Dendritic cell treated with granulocyte-macrophage colony-stimulating factor and Interleukin-4, amounts not matched to agents 40 ng/mL and 50 ng/mL, for 4 days (primary cell): ENCODE measurements at regions not wholly inside any gene's neighbourhood (a gene's known extent, or its start where the extent isn't known, plus 50 kb on each side); places are given as distances from the start of the nearest gene placed in this dataset.
"Not testable (repeated sequence)": the region's sequence is repeated elsewhere in the genome, so short reads cannot be mapped to it uniquely, and the experiment has no call there.

Experiments
- H3K27ac Mint-ChIP-seq: one replicate; pipeline ENCODE4 v1.8.0; 2022; ENCODE audit warnings: mild to moderate bottlenecking, mixed read lengths
- H3K27me3 Mint-ChIP-seq: one replicate; pipeline ENCODE4 v1.8.0; 2022; ENCODE audit warnings: mild to moderate bottlenecking, mixed read lengths
- H3K36me3 Mint-ChIP-seq: one replicate; pipeline ENCODE4 v1.8.0; 2022; ENCODE audit warnings: low read depth, mixed read lengths
- H3K4me1 Mint-ChIP-seq: one replicate; pipeline ENCODE4 v1.8.0; 2022; ENCODE audit warnings: low read depth, mixed read lengths
- H3K4me3 Mint-ChIP-seq: one replicate; pipeline ENCODE4 v1.8.0; 2022; ENCODE audit warnings: mild to moderate bottlenecking, moderate library complexity, mixed read lengths
- H3K9me3 Mint-ChIP-seq: one replicate; pipeline ENCODE4 v1.8.0; 2022; ENCODE audit warnings: mixed read lengths
- intact Hi-C: fragments of 100-400 bp; cut with micrococcal nuclease; formaldehyde crosslinking; loops from one replicate; pipeline ENCODE4 v1.15.0; 2022

GRCh38 chr11:98059488-98059887, 961.3 kb upstream of the CNTN5 start:
- no peak overlapping the region for H3K4me3 Mint-ChIP-seq
- no peaks in the 10 kb centered on the region for H3K4me1 Mint-ChIP-seq
- intact Hi-C loops, result no loop called here
- H3K9me3 Mint-ChIP-seq, result peaks cover 22% of the 10 kb centered on the region
- H3K36me3 Mint-ChIP-seq, result no peaks in the 10 kb centered on the region
- no peaks in the 10 kb centered on the region for H3K27me3 Mint-ChIP-seq
- no peak overlapping the region for H3K27ac Mint-ChIP-seq

- no peak overlapping the region for H3K27ac Mint-ChIP-seq
- no peaks in the 10 kb centered on the region for H3K36me3 Mint-ChIP-seq
These were observed 960.0 kb upstream of the CNTN5 start for GRCh38 chr11:98060759-98061158.

GRCh38 chr11:98061858-98062257, 958.9 kb upstream of the CNTN5 start:
- intact Hi-C loops, result no loop called here
- peaks cover 41% of the 10 kb centered on the region for H3K9me3 Mint-ChIP-seq
- H3K36me3 Mint-ChIP-seq, result no peaks in the 10 kb centered on the region
- no peak overlapping the region for H3K4me3 Mint-ChIP-seq
- no peaks in the 10 kb centered on the region for H3K27me3 Mint-ChIP-seq
- no peaks in the 10 kb centered on the region for H3K4me1 Mint-ChIP-seq
- H3K27ac Mint-ChIP-seq, result no peak overlapping the region

More at GRCh38 chr11:98060759-98061158, 960.0 kb upstream of the CNTN5 start:
- intact Hi-C loops, result no loop called here
- Mint-ChIP-seq H3K4me3 (no peak overlapping the region), H3K9me3 (peaks cover 35% of the 10 kb centered on the region), H3K4me1 (no peaks in the 10 kb centered on the region), H3K27me3 (no peaks in the 10 kb centered on the region)

- H3K27ac Mint-ChIP-seq, result no peak overlapping the region
- H3K4me3 Mint-ChIP-seq, result no peak overlapping the region
- no peaks in the 10 kb centered on the region for H3K36me3 Mint-ChIP-seq
- no peaks in the 10 kb centered on the region for H3K4me1 Mint-ChIP-seq
- intact Hi-C loops, result no loop called here
- peaks cover 41% of the 10 kb centered on the region for H3K9me3 Mint-ChIP-seq
- H3K27me3 Mint-ChIP-seq, result no peaks in the 10 kb centered on the region
These were observed 958.0 kb upstream of the CNTN5 start for GRCh38 chr11:98062714-98063113.

GRCh38 chr11:98068251-98068650, 952.5 kb upstream of the CNTN5 start:
- Mint-ChIP-seq H3K36me3 (no peaks in the 10 kb centered on the region), H3K9me3 (peaks cover 38% of the 10 kb centered on the region), H3K4me1 (no peaks in the 10 kb centered on the region), H3K27me3 (no peaks in the 10 kb centered on the region), H3K4me3 (no peak overlapping the region), H3K27ac (no peak overlapping the region)
- intact Hi-C loops, result no loop called here

GRCh38 chr11:98069147-98069546, 951.6 kb upstream of the CNTN5 start:
- H3K4me3 Mint-ChIP-seq, intact Hi-C loops: not testable (repeated sequence)
- H3K9me3 Mint-ChIP-seq, result peaks cover 33% of the 10 kb centered on the region

GRCh38 chr11:98069861-98070260, 950.9 kb upstream of the CNTN5 start:
- Mint-ChIP-seq H3K4me1 (no peaks in the 10 kb centered on the region), H3K36me3 (no peaks in the 10 kb centered on the region), H3K9me3 (peaks cover 28% of the 10 kb centered on the region), H3K27me3 (no peaks in the 10 kb centered on the region), H3K4me3 (no peak overlapping the region), H3K27ac (no peak overlapping the region)
- intact Hi-C loops, result no loop called here

More at GRCh38 chr11:98069147-98069546, 951.6 kb upstream of the CNTN5 start:
- not testable (repeated sequence) for H3K4me1 Mint-ChIP-seq, H3K27ac Mint-ChIP-seq, H3K36me3 Mint-ChIP-seq, H3K27me3 Mint-ChIP-seq

GRCh38 chr11:98090861-98091505, 929.8 kb upstream of the CNTN5 start:
- no peaks in the 10 kb centered on the region for H3K36me3 Mint-ChIP-seq
- H3K4me1 Mint-ChIP-seq, result no peaks in the 10 kb centered on the region
- no peak overlapping the region for H3K27ac Mint-ChIP-seq
- H3K27me3 Mint-ChIP-seq, result no peaks in the 10 kb centered on the region
- no peak overlapping the region for H3K4me3 Mint-ChIP-seq
- peaks cover 32% of the 10 kb centered on the region for H3K9me3 Mint-ChIP-seq
- intact Hi-C loops, result no loop called here

GRCh38 chr11:98099371-98099770, 921.4 kb upstream of the CNTN5 start:
- H3K4me3 Mint-ChIP-seq, result no peak overlapping the region
- intact Hi-C loops, result no loop called here
- H3K27me3 Mint-ChIP-seq, result no peaks in the 10 kb centered on the region
- no peak overlapping the region for H3K27ac Mint-ChIP-seq
- no peaks in the 10 kb centered on the region for H3K36me3 Mint-ChIP-seq
- H3K4me1 Mint-ChIP-seq, result no peaks in the 10 kb centered on the region
- peaks cover 24% of the 10 kb centered on the region for H3K9me3 Mint-ChIP-seq

- Mint-ChIP-seq H3K36me3 (no peaks in the 10 kb centered on the region), H3K9me3 (peaks cover 24% of the 10 kb centered on the region), H3K27me3 (no peaks in the 10 kb centered on the region), H3K4me1 (no peaks in the 10 kb centered on the region), H3K27ac (no peak overlapping the region), H3K4me3 (no peak overlapping the region)
- intact Hi-C loops, result no loop called here
These were observed 920.1 kb upstream of the CNTN5 start for GRCh38 chr11:98100689-98101088.

- Mint-ChIP-seq H3K9me3 (peaks cover 24% of the 10 kb centered on the region), H3K36me3 (no peaks in the 10 kb centered on the region), H3K4me1 (no peaks in the 10 kb centered on the region), H3K27me3 (no peaks in the 10 kb centered on the region), H3K4me3 (no peak overlapping the region), H3K27ac (no peak overlapping the region)
- intact Hi-C loops, result no loop called here
These were observed 919.4 kb upstream of the CNTN5 start for GRCh38 chr11:98101329-98101728.

- Mint-ChIP-seq H3K4me3 (no peak overlapping the region), H3K27ac (no peak overlapping the region), H3K9me3 (peaks cover 10% of the 10 kb centered on the region), H3K4me1 (no peaks in the 10 kb centered on the region), H3K27me3 (no peaks in the 10 kb centered on the region), H3K36me3 (no peaks in the 10 kb centered on the region)
- intact Hi-C loops, result no loop called here
These were observed 916.5 kb upstream of the CNTN5 start for GRCh38 chr11:98104249-98104648.

GRCh38 chr11:98107736-98108135, 913.0 kb upstream of the CNTN5 start:
- peaks cover 1% of the 10 kb centered on the region for H3K9me3 Mint-ChIP-seq
- intact Hi-C loops, result no loop called here
- no peaks in the 10 kb centered on the region for H3K36me3 Mint-ChIP-seq
- no peak overlapping the region for H3K27ac Mint-ChIP-seq
- no peaks in the 10 kb centered on the region for H3K4me1 Mint-ChIP-seq
- H3K27me3 Mint-ChIP-seq, result no peaks in the 10 kb centered on the region
- H3K4me3 Mint-ChIP-seq, result no peak overlapping the region

- Mint-ChIP-seq H3K9me3 (peaks cover 17% of the 10 kb centered on the region), H3K27me3 (no peaks in the 10 kb centered on the region)
- intact Hi-C loops, result no loop called here
These were observed 910.7 kb upstream of the CNTN5 start for GRCh38 chr11:98110030-98110429.

GRCh38 chr11:98115873-98116272, 904.9 kb upstream of the CNTN5 start:
- intact Hi-C loops, result no loop called here
- Mint-ChIP-seq H3K4me3 (no peak overlapping the region), H3K36me3 (no peaks in the 10 kb centered on the region), H3K4me1 (no peaks in the 10 kb centered on the region), H3K27me3 (no peaks in the 10 kb centered on the region), H3K9me3 (peaks cover 37% of the 10 kb centered on the region), H3K27ac (no peak overlapping the region)

More at GRCh38 chr11:98110030-98110429, 910.7 kb upstream of the CNTN5 start:
- Mint-ChIP-seq H3K36me3 (no peaks in the 10 kb centered on the region), H3K4me1 (no peaks in the 10 kb centered on the region), H3K27ac (no peak overlapping the region), H3K4me3 (no peak overlapping the region)
